ENCODE measurements at regions not wholly inside any gene's neighbourhood (a gene's known extent, or its start where the extent isn't known, plus 50 kb on each side); places are given as distances from the start of the nearest gene placed in this dataset.

- TF ChIP-seq CTCF (IDR thresholded peaks at IDR 0.05; ENCODE audit: insufficient read depth, low read length, poor library complexity, severe bottlenecking) (no peak), EZH2phosphoT487 (conservative IDR thresholded peaks at IDR 0.05; ENCODE audit: low read length) (no peak)
- Histone ChIP-seq H3K4me2 (ENCODE audit: low read depth, low read length, poor library complexity, severe bottlenecking) (no peak overlapping the region), H3K36me3 (ENCODE audit: low read length) (no peaks in the 10 kb centered on the region), H2AFZ (ENCODE audit: low read depth, low read length, severe bottlenecking) (no peak overlapping the region), H3K27me3 (ENCODE audit: low read length) (no peaks in the 10 kb centered on the region), H3K4me3 (ENCODE audit: insufficient read depth, low read length, poor library complexity, severe bottlenecking) (no peak overlapping the region), H3K9ac (ENCODE audit: low read length) (no peak overlapping the region), H3K27ac (ENCODE audit: low read depth, low read length) (no peak overlapping the region), H3K79me2 (ENCODE audit: insufficient read depth, low read length) (no peaks in the 10 kb centered on the region), H3F3A (ENCODE audit: insufficient read depth) (no peaks in the 10 kb centered on the region), H3K9me2 (replicated peaks; ENCODE audit: insufficient read depth, low read length) (no peaks in the 10 kb centered on the region), H4K20me1 (ENCODE audit: low read depth, low read length) (no peaks in the 10 kb centered on the region), H3K9me3 (ENCODE audit: insufficient read depth, low read length) (no peaks in the 10 kb centered on the region)
Observed at GRCh38 chr12:107365703-107366102, 272.4 kb upstream of the CRY1 start.

GRCh38 chr12:107366322-107366721, 273.0 kb upstream of the CRY1 start:
- no peak for TF ChIP-seq CTCF (IDR thresholded peaks at IDR 0.05; ENCODE audit: insufficient read depth, low read length, poor library complexity, severe bottlenecking)
- no peak for TF ChIP-seq EZH2phosphoT487 (conservative IDR thresholded peaks at IDR 0.05; ENCODE audit: low read length)
- Histone ChIP-seq H3K27ac (ENCODE audit: low read depth, low read length) (no peak overlapping the region), H3K4me3 (ENCODE audit: insufficient read depth, low read length, poor library complexity, severe bottlenecking) (no peak overlapping the region), H3K79me2 (ENCODE audit: insufficient read depth, low read length) (no peaks in the 10 kb centered on the region), H3K9me3 (ENCODE audit: insufficient read depth, low read length) (no peaks in the 10 kb centered on the region), H2AFZ (ENCODE audit: low read depth, low read length, severe bottlenecking) (no peak overlapping the region), H3K9me2 (replicated peaks; ENCODE audit: insufficient read depth, low read length) (no peaks in the 10 kb centered on the region), H3F3A (ENCODE audit: insufficient read depth) (no peaks in the 10 kb centered on the region), H4K20me1 (ENCODE audit: low read depth, low read length) (no peaks in the 10 kb centered on the region), H3K9ac (ENCODE audit: low read length) (no peak overlapping the region), H3K4me2 (ENCODE audit: low read depth, low read length, poor library complexity, severe bottlenecking) (no peak overlapping the region), H3K27me3 (ENCODE audit: low read length) (no peaks in the 10 kb centered on the region), H3K36me3 (ENCODE audit: low read length) (no peaks in the 10 kb centered on the region)

DNA sequence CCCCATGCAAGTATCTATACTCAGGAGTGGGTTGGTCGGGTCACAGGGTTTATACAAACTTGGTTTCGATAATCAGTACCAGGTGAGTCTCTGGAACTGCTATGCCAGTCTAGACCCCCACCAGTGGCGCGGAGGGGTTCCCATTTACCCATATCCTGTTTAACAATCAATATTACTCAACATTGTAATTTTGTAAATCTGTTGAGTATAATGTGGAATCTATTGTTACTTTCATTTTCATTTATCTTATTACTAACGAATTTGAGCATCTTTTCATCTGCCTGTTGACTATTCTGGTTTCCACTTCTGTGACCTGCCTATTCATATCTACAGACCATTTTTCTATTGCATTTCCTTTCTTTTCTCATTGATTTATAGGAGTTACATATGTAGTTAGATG, 275.2 kb upstream of the CRY1 start:
- Histone ChIP-seq H2AFZ (ENCODE audit: low read depth, low read length, severe bottlenecking) (no peak overlapping the region), H3K36me3 (ENCODE audit: low read length) (no peaks in the 10 kb centered on the region), H3K79me2 (ENCODE audit: insufficient read depth, low read length) (no peaks in the 10 kb centered on the region), H3K9me2 (replicated peaks; ENCODE audit: insufficient read depth, low read length) (no peaks in the 10 kb centered on the region), H3K27ac (ENCODE audit: low read depth, low read length) (no peak overlapping the region), H4K20me1 (ENCODE audit: low read depth, low read length) (no peaks in the 10 kb centered on the region), H3K9me3 (ENCODE audit: insufficient read depth, low read length) (no peaks in the 10 kb centered on the region), H3F3A (ENCODE audit: insufficient read depth) (no peaks in the 10 kb centered on the region), H3K9ac (ENCODE audit: low read length) (no peak overlapping the region), H3K27me3 (ENCODE audit: low read length) (no peaks in the 10 kb centered on the region), H3K4me2 (ENCODE audit: low read depth, low read length, poor library complexity, severe bottlenecking) (no peak overlapping the region), H3K4me3 (ENCODE audit: insufficient read depth, low read length, poor library complexity, severe bottlenecking) (no peak overlapping the region)
- no peak for TF ChIP-seq EZH2phosphoT487 (conservative IDR thresholded peaks at IDR 0.05; ENCODE audit: low read length)
- no peak for TF ChIP-seq CTCF (IDR thresholded peaks at IDR 0.05; ENCODE audit: insufficient read depth, low read length, poor library complexity, severe bottlenecking)

GRCh38 chr12:107369006-107369405, 275.7 kb upstream of the CRY1 start:
- H3K36me3 ChIP-seq (ENCODE audit: low read length): no peaks in the 10 kb centered on the region
- no peaks in the 10 kb centered on the region for H4K20me1 ChIP-seq (ENCODE audit: low read depth, low read length)
- H3K9me3 ChIP-seq (ENCODE audit: insufficient read depth, low read length): no peaks in the 10 kb centered on the region
- no peak overlapping the region for H2AFZ ChIP-seq (ENCODE audit: low read depth, low read length, severe bottlenecking)
- no peaks in the 10 kb centered on the region for H3F3A ChIP-seq (ENCODE audit: insufficient read depth)
- H3K4me3 ChIP-seq (ENCODE audit: insufficient read depth, low read length, poor library complexity, severe bottlenecking): no peak overlapping the region
- no peaks in the 10 kb centered on the region for H3K79me2 ChIP-seq (ENCODE audit: insufficient read depth, low read length)
- no peak overlapping the region for H3K9ac ChIP-seq (ENCODE audit: low read length)
- no peak overlapping the region for H3K27ac ChIP-seq (ENCODE audit: low read depth, low read length)
- H3K4me2 ChIP-seq (ENCODE audit: low read depth, low read length, poor library complexity, severe bottlenecking): no peak overlapping the region
- H3K27me3 ChIP-seq (ENCODE audit: low read length): no peaks in the 10 kb centered on the region
- H3K9me2 ChIP-seq (replicated peaks; ENCODE audit: insufficient read depth, low read length): no peaks in the 10 kb centered on the region
- TF ChIP-seq CTCF (IDR thresholded peaks at IDR 0.05; ENCODE audit: insufficient read depth, low read length, poor library complexity, severe bottlenecking) (no peak), EZH2phosphoT487 (conservative IDR thresholded peaks at IDR 0.05; ENCODE audit: low read length) (no peak)

Measured in SU-DHL-6 (cell line).